Stomach (tissue), 8 donors: ENCODE measurements at regions not wholly inside any gene's neighbourhood (a gene's known extent, or its start where the extent isn't known, plus 50 kb on each side); places are given as distances from the start of the nearest gene placed in this dataset.

Experiments used
- DNase-seq, 2 donors: peaks; one replicate each; pipeline versions ENCODE4 v3.0.0 to v3.0.0-alpha.2; 2013 to 2019
- H3K27ac ChIP-seq, 5 donors: fragments of 200-600 bp in 4 of 5; sonication (generic) in 4 of 5; one replicate each; pipeline ENCODE4 v1.5.1; 2013 to 2019; ENCODE audit warnings: mild to moderate bottlenecking in 1 of 5, moderate library complexity in 1 of 5
- H3K27me3 ChIP-seq, 3 donors: fragments of 200-600 bp; sonication (generic); one replicate each; pipeline ENCODE4 v1.5.1; 2017 to 2019; ENCODE audit warnings: mixed run types in 1 of 3
- H3K36me3 ChIP-seq, 4 donors: fragments of 200-600 bp; sonication (generic); 1 replicate in 3 of 4; 2 replicates in 1 of 4; pipeline ENCODE4 v1.5.1; 2016 to 2019
- H3K4me1 ChIP-seq, 4 donors: fragments of 200-600 bp; sonication (generic); one replicate each; pipeline ENCODE4 v1.5.1; 2016 to 2019
- H3K4me3 ChIP-seq, 4 donors: fragments of 200-600 bp; sonication (generic) in 3 of 4; one replicate each; pipeline ENCODE4 v1.5.1; 2016 to 2019; ENCODE audit warnings: mild to moderate bottlenecking in 1 of 4
- H3K9me3 ChIP-seq, 4 donors: fragments of 200-600 bp; sonication (generic); one replicate each; pipeline ENCODE4 v1.5.1; 2016 to 2019
- CTCF ChIP-seq, 7 experiments: fragments of 450-650 bp in 4 of 7; fragments of 200-600 bp in 3 of 7; sonication (generic) in 3 of 7; IDR thresholded peaks; one replicate each; pipeline ENCODE4 v1.5.1; 2016 to 2019; ENCODE audit warnings: antibody characterized with exemption in 7 of 7, control low read depth in 2 of 7, mild to moderate bottlenecking in 1 of 7
- EP300 ChIP-seq: sonication (generic); formaldehyde crosslinking; IDR thresholded peaks from one replicate; pipeline ENCODE4 v1.6.1; 2017; ENCODE audit warnings: antibody characterized with exemption
- POLR2A ChIP-seq, 4 donors: fragments of 450-650 bp; IDR thresholded peaks; one replicate each; pipeline ENCODE4 v1.6.1; 2016; ENCODE audit warnings: antibody characterized with exemption in 4 of 4, control low read depth in 2 of 4, mild to moderate bottlenecking in 1 of 4, moderate library complexity in 1 of 4
- POLR2AphosphoS5 ChIP-seq, 3 donors: sonication (generic); formaldehyde crosslinking; IDR thresholded peaks; one replicate each; pipeline ENCODE4 v1.6.1; 2016; ENCODE audit warnings: antibody characterized with exemption in 3 of 3
- WGBS, 5 donors: extraction: QIAGEN DNeasy Blood & Tissue Kit in 3 of 5; methylation state at CpG; one replicate each; pipeline versions ENCODE4 v1.1.5 to v1.1.7; 2013 to 2018; 5-methylcytosine and 5-hydroxymethylcytosine counted together
- intact Hi-C: fragments of 100-400 bp; cut with DNase I; formaldehyde crosslinking; loops from one replicate; pipeline ENCODE4 v1.15.1; 2023; ENCODE audit warnings: low total_unique reads
- donor health status: healthy with polysubstance abuse.
- donor health status: Bipolar disorder and iron deficiency.
- donor health status: healthy.

- Histone ChIP-seq H3K9me3 (no peaks in the 10 kb centered on the region), H3K4me1 (peaks cover 0 to 7% (median 3%) of the 10 kb centered on the region in 4 donors), H3K27me3 (no peaks in the 10 kb centered on the region), H3K36me3 (no peaks in the 10 kb centered on the region), H3K27ac (peak overlapping the region in 3 of 5 donors; percentile 30 to 48 (median 40)), H3K4me3 (no peak overlapping the region)
- no peak for DNase-seq
- TF ChIP-seq POLR2A (IDR thresholded peaks at IDR 0.05) = no peak
- TF ChIP-seq POLR2AphosphoS5 (IDR thresholded peaks at IDR 0.05) = no peak
- no peak for TF ChIP-seq CTCF (IDR thresholded peaks at IDR 0.05)
- TF ChIP-seq EP300 = no peak
- intact Hi-C loops = no loop called here
- 46 to 67% (median 55%) methylated on average over 3 of the region's 3 CpGs for WGBS, 5 donors
Observed at GRCh38 chr13:21232599-21232998, 56.1 kb downstream of the MRPL57 start.

- Histone ChIP-seq H3K4me3 (no peak overlapping the region), H3K9me3 (no peaks in the 10 kb centered on the region), H3K27me3 (no peaks in the 10 kb centered on the region), H3K36me3 (no peaks in the 10 kb centered on the region), H3K27ac (peak overlapping the region in 2 of 5 donors; percentile 30 to 40), H3K4me1 (peaks cover 0 to 7% (median 3%) of the 10 kb centered on the region in 4 donors)
- no peak for TF ChIP-seq POLR2A (IDR thresholded peaks at IDR 0.05)
- no peak for TF ChIP-seq EP300
- TF ChIP-seq CTCF (IDR thresholded peaks at IDR 0.05) = no peak
- no peak for DNase-seq
- intact Hi-C loops = no loop called here
- WGBS, 5 donors = 51 to 76% (median 69%) methylated on average over 3 of the region's 3 CpGs
Observed at GRCh38 chr13:21233086-21233485, 56.6 kb downstream of the MRPL57 start.

GRCh38 chr13:21234526-21234925, 58.1 kb downstream of the MRPL57 start:
- Histone ChIP-seq H3K9me3 (no peaks in the 10 kb centered on the region), H3K36me3 (no peaks in the 10 kb centered on the region), H3K4me1 (peaks cover 0 to 7% (median 3%) of the 10 kb centered on the region in 4 donors), H3K4me3 (no peak overlapping the region), H3K27me3 (no peaks in the 10 kb centered on the region), H3K27ac (no peak overlapping the region)
- TF ChIP-seq POLR2AphosphoS5 (IDR thresholded peaks at IDR 0.05) (no peak), POLR2A (IDR thresholded peaks at IDR 0.05) (no peak), EP300 (no peak), CTCF (IDR thresholded peaks at IDR 0.05) (no peak)
- intact Hi-C loops = no loop called here
- peak in 1 of 2 donors; percentile 11 for DNase-seq
- WGBS, 5 donors = 30 to 53% (median 40%) methylated on average over 7 to 8 of the region's 8 CpGs

GRCh38 chr13:21235174-21235573, 58.7 kb downstream of the MRPL57 start:
- no peaks in the 10 kb centered on the region for H3K36me3 ChIP-seq
- H3K4me1 ChIP-seq = peaks cover 0 to 7% (median 3%) of the 10 kb centered on the region in 4 donors
- no peak overlapping the region for H3K27ac ChIP-seq
- 82 to 88% (median 87%) methylated on average over 12 of the region's 12 CpGs for WGBS, 5 donors
- H3K4me3 ChIP-seq = no peak overlapping the region
- TF ChIP-seq POLR2AphosphoS5 (IDR thresholded peaks at IDR 0.05) (no peak), EP300 (no peak), CTCF (IDR thresholded peaks at IDR 0.05) (no peak), POLR2A (IDR thresholded peaks at IDR 0.05) (no peak)
- intact Hi-C loops = no loop called here
- DNase-seq = no peak
- H3K9me3 ChIP-seq = no peaks in the 10 kb centered on the region
- no peaks in the 10 kb centered on the region for H3K27me3 ChIP-seq
